ENCODE measurements at regions not wholly inside any gene's neighbourhood (a gene's known extent, or its start where the extent isn't known, plus 50 kb on each side); places are given as distances from the start of the nearest gene placed in this dataset.

DNA sequence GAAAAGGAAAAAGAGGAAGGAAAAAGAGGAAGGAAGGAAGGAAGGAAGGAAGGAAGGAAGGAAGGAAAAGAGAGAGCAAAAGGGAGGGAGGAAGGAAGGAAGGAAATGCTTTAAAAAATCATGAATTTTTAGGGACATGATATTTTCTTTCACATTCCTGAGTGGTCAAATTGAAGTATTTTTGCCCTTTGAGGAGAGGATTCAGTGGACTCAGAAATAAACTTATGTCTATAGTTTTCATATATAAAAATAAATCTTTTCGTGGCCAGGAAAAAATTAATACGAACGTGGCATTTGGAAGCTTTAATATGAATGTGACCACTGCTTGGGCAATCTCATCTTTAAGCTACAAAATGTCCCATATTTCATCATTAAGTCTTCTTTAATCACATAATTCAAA, 183.0 kb upstream of the TMCO5A start:
- TF ChIP-seq TP53 (CRISPR knock-in tag; IDR thresholded peaks at IDR 0.05) (no peak), CHD4 (IDR thresholded peaks at IDR 0.05; ENCODE audit: borderline replicate concordance) (no peak), JUN (IDR thresholded peaks at IDR 0.05) (no peak), CBX2 (IDR thresholded peaks at IDR 0.05; ENCODE audit: borderline replicate concordance, low read depth) (no peak), MAFK (IDR thresholded peaks at IDR 0.05; ENCODE audit: partially characterized antibody) (no peak), EHMT2 (IDR thresholded peaks at IDR 0.05; ENCODE audit: low read depth) (no peak), FOSL2 (IDR thresholded peaks at IDR 0.05) (no peak), FOSL2 (CRISPR knock-in tag; IDR thresholded peaks at IDR 0.05) (no peak), KDM5A (IDR thresholded peaks at IDR 0.05) (no peak), MAZ (IDR thresholded peaks at IDR 0.05; ENCODE audit: borderline replicate concordance, low read depth, low read length) (no peak)
- DNase-seq (ENCODE audit: low read depth in 1 of 2, low spot score in 1 of 2) (no peak), FAIRE-seq (no peak), ATAC-seq (no peak)
- WGBS (ENCODE audit: missing lambda C conversion rate): 26% methylated on average over 3 of the region's 3 CpGs
- Histone ChIP-seq H3K4me3 (no peak overlapping the region), H3K4me2 (no peak overlapping the region), H3K9me3 (no peaks in the 10 kb centered on the region), H3K27ac (no peak overlapping the region), H3K4me1 (no peaks in the 10 kb centered on the region)
- ChIA-PET POLR2A (no interaction called here), CTCF (no interaction called here)

DNA sequence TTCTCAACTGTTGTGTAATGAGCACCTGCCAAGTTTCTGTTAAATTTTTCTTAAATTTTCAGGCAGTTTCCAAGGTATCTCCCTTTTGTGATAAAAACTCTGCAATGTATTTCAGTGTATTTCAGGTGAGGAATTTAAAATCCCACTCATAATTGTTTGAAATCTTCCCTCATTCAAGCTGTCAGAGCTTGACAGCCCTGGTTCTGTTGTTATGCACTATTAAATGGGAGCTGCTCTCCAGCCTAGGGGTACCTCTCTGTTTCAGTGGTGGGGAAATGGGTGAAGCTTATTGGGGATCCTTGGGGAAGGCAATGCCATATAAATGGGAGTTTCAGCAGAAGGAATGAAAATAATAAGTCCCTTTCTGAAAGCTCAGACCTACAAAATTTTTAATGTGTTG, 178.0 kb upstream of the TMCO5A start:
- H3K4me1 ChIP-seq: no peaks in the 10 kb centered on the region
- TF ChIP-seq JUNB (IDR thresholded peaks at IDR 0.05): no peak
- TF ChIP-seq, protein P1, sequence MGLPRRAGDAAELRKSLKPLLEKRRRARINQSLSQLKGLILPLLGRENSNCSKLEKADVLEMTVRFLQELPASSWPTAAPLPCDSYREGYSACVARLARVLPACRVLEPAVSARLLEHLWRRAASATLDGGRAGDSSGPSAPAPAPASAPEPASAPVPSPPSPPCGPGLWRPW (IDR thresholded peaks at IDR 0.05): no peak
- TF ChIP-seq, protein P2, sequence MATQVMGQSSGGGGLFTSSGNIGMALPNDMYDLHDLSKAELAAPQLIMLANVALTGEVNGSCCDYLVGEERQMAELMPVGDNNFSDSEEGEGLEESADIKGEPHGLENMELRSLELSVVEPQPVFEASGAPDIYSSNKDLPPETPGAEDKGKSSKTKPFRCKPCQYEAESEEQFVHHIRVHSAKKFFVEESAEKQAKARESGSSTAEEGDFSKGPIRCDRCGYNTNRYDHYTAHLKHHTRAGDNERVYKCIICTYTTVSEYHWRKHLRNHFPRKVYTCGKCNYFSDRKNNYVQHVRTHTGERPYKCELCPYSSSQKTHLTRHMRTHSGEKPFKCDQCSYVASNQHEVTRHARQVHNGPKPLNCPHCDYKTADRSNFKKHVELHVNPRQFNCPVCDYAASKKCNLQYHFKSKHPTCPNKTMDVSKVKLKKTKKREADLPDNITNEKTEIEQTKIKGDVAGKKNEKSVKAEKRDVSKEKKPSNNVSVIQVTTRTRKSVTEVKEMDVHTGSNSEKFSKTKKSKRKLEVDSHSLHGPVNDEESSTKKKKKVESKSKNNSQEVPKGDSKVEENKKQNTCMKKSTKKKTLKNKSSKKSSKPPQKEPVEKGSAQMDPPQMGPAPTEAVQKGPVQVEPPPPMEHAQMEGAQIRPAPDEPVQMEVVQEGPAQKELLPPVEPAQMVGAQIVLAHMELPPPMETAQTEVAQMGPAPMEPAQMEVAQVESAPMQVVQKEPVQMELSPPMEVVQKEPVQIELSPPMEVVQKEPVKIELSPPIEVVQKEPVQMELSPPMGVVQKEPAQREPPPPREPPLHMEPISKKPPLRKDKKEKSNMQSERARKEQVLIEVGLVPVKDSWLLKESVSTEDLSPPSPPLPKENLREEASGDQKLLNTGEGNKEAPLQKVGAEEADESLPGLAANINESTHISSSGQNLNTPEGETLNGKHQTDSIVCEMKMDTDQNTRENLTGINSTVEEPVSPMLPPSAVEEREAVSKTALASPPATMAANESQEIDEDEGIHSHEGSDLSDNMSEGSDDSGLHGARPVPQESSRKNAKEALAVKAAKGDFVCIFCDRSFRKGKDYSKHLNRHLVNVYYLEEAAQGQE (IDR thresholded peaks at IDR 0.05): no peak
- no peak for TF ChIP-seq ZSCAN20 (CRISPR knock-in tag; IDR thresholded peaks at IDR 0.05)
- no peak for TF ChIP-seq PHF8 (IDR thresholded peaks at IDR 0.05; ENCODE audit: borderline replicate concordance, low read depth)
- TF ChIP-seq HOXB5 (CRISPR knock-in tag; IDR thresholded peaks at IDR 0.05): no peak
- TF ChIP-seq, protein P3, sequence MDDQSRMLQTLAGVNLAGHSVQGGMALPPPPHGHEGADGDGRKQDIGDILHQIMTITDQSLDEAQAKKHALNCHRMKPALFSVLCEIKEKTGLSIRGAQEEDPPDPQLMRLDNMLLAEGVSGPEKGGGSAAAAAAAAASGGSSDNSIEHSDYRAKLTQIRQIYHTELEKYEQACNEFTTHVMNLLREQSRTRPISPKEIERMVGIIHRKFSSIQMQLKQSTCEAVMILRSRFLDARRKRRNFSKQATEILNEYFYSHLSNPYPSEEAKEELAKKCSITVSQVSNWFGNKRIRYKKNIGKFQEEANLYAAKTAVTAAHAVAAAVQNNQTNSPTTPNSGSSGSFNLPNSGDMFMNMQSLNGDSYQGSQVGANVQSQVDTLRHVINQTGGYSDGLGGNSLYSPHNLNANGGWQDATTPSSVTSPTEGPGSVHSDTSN (IDR thresholded peaks at IDR 0.05): no peak
- no peak for TF ChIP-seq RAD21 (conservative IDR thresholded peaks at IDR 0.05 in 1 of 2, IDR thresholded peaks at IDR 0.05 in 1 of 2)
- TF ChIP-seq, protein P4, sequence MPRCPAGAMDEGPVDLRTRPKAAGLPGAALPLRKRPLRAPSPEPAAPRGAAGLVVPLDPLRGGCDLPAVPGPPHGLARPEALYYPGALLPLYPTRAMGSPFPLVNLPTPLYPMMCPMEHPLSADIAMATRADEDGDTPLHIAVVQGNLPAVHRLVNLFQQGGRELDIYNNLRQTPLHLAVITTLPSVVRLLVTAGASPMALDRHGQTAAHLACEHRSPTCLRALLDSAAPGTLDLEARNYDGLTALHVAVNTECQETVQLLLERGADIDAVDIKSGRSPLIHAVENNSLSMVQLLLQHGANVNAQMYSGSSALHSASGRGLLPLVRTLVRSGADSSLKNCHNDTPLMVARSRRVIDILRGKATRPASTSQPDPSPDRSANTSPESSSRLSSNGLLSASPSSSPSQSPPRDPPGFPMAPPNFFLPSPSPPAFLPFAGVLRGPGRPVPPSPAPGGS (IDR thresholded peaks at IDR 0.05): no peak
- no peak for TF ChIP-seq RCOR1 (IDR thresholded peaks at IDR 0.05; ENCODE audit: low read depth, low read length)
- TF ChIP-seq FOSL2 (IDR thresholded peaks at IDR 0.05): no peak
- TF ChIP-seq FOSL2 (CRISPR knock-in tag; IDR thresholded peaks at IDR 0.05): no peak
- TF ChIP-seq RARB (CRISPR knock-in tag; IDR thresholded peaks at IDR 0.05): no peak
- TF ChIP-seq FOXS1 (CRISPR knock-in tag; IDR thresholded peaks at IDR 0.05): no peak
- no peak for TF ChIP-seq HEYL (CRISPR knock-in tag; IDR thresholded peaks at IDR 0.05)
- TF ChIP-seq EHF (CRISPR knock-in tag; IDR thresholded peaks at IDR 0.05): no peak
- no peak for TF ChIP-seq NR3C1 (IDR thresholded peaks at IDR 0.05)
- DNase-seq (ENCODE audit: low read depth in 1 of 2, low spot score in 1 of 2): no peak
- no peak for FAIRE-seq
- no peak overlapping the region for H3K27ac ChIP-seq
- ChIA-PET CTCF (no interaction called here), POLR2A (no interaction called here)
- no peak for ATAC-seq
- no peak overlapping the region for H3K4me2 ChIP-seq
- H3K4me3 ChIP-seq: no peak overlapping the region
- H3K9me3 ChIP-seq: no peaks in the 10 kb centered on the region

Data from A549 (cell line).